ENCODE measurements at regions not wholly inside any gene's neighbourhood (a gene's known extent, or its start where the extent isn't known, plus 50 kb on each side); places are given as distances from the start of the nearest gene placed in this dataset.

DNA sequence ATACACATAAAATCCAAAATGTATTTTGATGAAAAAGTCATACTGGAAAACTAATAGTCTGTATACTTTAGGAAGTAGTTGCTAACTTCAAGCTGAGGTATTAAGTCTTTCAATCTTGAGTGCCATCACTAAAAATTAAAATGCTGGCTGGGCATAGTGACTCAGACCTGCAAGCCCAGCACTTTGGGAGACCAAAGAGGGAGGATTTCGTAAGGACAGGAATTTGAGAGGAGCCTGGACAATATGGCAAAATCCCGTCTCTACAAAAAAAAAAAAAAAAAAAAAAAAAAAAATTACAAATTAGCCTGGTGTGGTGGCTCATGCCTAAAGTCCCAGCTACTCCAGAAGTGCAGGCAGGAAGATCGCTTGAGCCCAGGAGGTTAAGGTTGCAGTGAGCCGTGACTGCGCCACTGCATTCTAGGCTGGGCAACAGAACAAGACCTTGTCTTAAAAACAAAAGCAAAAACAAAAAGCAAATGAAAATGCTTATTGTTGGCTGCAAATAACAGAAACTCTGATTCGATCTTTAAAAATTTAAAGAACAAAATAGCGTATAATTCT lies 1994.2 kb upstream of the PCDH20 start:
- DNase-seq (ENCODE audit: low read depth in 2 of 3, low spot score in 1 of 3), result no peak

DNA sequence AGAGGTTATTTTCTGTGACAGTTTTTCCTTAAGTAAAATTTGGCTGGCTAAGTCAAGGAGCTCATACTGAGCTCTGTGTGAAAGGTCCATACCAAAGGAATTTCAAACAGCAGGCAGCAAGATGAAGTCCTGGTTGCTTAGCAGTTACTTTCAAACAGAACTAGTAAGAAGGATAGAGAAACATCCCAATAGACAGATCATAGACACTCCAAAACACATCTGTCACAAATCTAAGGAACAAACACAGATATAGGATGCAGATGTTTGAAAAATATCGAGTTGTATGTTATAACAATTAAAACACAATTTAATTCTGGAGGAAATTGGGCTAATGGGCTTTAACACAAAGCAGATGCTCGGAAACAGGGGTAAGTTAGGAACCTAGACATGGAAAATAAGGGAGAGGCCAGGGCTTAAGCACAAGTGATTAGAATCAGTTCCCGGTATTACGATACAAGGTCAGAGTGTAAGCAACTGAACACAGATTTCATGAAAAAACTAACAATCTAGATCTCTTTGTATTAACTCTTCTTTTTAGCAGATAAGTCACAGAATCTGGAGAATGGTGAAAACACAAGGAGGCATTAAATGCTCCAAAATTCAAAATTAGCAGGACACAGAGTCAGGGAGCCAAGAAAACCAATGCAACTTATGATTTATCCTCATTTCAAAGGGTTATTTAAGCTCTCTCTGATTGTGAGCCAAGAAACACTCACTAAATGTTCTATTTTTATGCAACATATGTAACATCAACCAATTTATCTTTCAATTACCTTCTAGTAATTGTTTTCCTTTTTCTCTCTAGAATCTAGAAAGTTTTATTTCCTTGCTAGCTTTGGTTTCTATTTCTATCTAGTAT lies 1992.9 kb upstream of the PCDH20 start:
- DNase-seq (ENCODE audit: low read depth in 2 of 3, low spot score in 1 of 3), result no peak

DNA sequence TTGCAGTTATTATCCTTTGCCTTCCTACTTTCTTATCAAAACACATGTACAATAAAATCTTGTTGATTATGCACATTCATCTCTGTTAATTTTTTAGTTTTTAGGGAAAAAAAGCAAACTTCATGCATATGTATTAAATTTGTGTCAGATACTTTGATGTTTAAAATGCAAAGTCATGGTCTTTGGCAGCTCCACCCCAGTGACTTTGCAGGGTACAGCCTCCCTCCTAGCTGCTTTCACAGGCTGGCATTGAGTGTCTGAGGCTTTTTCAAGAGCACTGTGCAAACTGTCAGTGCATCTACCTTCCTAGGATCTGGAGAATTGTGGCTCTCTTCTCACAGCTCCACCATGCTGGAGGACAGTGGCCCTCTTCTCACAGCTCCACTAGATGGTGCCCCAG lies 1988.1 kb upstream of the PCDH20 start:
- DNase-seq (ENCODE audit: low read depth in 2 of 3, low spot score in 1 of 3), result no peak

DNA sequence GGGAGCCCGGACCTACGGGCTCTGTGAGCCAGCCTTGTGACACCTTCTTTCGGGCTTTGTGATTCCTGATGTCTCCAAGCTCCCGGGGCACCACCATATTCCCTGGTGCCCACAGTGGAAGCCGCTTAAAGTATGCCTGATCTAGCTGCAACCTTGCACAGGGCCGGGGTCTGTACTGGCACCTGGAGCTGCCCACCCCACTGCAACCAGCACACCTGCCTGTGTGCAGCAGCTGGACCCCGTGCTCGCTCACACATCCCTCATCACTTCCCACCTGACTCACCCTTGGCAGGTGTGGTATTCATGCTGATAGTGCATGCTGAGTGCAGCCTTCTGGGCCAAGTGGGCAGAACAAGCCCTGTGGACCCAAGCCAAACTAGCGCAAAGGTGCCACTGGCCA lies 1981.1 kb upstream of the PCDH20 start:
- no peak for DNase-seq (ENCODE audit: low read depth in 2 of 3, low spot score in 1 of 3)

DNA sequence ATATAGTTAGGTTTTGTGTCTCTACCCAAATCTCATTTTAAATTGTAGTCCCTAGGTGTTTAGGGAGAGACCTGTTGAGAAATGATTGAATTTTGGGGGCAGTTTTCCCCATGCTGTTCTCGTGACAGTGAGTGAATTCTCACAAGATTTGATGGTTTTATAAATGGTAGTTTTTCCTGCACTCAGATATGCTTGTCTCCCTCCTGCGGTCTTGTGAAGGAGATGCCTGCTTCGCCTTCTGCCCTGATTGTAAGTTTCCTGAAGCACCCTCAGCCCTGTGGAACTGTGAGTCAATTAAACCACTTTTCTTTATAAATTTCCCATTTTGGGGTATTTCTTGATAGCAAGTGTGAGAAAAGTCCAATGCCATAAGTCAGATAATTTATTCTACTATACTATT lies 1977.5 kb upstream of the PCDH20 start:
- DNase-seq (ENCODE audit: low read depth in 2 of 3, low spot score in 1 of 3), result no peak

DNA sequence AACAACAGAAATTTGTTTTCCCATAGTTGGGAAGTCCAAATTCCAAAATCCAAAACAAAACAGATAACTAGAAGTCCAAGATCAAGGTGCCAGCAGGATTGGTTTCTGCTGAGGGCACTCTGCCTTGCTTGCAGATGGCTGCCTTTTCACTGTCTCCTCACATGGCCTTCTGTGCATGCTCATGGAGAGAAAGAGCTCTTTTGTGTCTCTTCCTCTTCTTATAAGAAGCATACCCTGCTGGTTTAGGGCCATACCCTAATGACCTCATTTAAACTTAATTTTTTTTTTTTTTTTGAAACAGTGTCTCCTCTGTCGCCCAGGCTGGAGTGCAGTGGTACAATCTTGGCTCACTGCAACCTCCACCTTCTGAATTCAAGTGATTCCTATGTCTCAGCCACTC lies 1974.1 kb upstream of the PCDH20 start:
- no peak for DNase-seq (ENCODE audit: low read depth in 2 of 3, low spot score in 1 of 3)

DNA sequence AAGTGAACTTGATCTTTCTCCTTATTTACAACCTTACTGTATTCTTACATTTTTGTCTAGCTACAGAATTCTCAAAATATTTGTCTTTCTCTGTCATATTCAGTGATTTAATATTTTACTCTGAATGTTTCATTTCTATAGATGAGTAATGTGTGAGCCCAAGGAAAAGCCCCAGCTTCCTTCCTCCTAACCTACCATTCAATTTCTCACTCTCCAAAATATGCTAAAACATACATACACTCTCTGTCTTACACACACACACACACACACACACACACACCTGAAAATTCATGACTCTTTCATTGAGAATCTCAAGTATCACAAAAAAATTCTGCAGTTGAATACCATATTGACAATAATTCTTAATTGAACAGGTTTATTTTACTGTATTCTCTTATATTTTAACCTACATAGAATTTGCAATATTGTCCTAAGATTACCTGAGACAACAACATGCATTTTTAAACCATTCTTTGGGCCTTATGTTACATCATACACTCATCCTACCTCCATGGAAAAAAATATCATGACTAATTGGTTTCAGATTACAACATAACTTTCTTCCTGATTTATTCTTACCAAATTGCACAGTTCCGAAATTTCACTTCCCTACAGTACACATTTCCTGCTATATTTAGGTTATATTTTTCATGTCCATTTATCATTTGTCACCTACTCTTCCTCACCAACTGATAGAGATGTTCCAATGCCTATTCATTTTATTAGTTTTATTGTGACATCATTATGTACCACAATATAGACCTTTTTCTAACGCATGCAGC lies 1965.6 kb upstream of the PCDH20 start:
- DNase-seq (ENCODE audit: low read depth in 2 of 3, low spot score in 1 of 3), result no peak

DNA sequence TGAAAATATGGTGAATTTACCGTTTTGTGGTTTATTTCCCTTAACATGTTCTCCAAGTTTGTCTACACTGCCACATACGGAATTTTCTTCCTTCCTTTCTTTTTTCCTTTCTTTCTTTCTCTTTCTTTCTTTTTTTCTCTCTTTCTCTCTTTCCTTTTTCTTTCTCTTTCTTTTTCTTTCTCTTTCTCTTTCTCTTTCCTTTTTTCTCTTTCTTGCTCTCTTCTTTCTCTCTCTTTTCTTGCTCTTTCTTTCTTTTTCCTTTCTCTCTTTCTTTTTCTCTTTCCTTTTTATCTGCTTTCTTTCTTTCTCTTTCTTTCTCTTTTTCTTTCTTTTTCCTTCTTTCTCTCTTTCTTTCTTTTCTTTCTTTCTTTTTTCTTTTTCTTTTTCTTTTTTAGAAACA lies 1962.3 kb upstream of the PCDH20 start:
- no peak for DNase-seq (ENCODE audit: low read depth in 2 of 3, low spot score in 1 of 3)

DNA sequence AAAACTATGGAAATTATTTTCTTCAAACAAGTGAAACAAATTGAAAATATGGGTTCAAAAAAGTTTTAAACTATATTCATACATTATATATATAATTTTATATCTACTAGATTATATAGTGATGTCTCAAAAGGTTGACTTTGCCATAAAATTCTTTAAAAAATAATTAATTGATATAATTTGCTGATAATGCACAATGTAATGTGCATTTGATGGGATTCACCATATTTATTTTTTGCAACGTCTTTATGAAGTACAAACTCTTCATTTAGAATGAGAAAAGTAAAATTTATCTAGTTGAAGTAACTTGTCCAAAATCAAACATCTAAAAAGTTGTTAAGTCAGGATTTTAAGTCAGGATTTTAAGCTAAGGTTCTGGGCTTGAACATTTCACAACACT lies 1954.5 kb upstream of the PCDH20 start:
- no peak for DNase-seq (ENCODE audit: low read depth in 2 of 3, low spot score in 1 of 3)

DNA sequence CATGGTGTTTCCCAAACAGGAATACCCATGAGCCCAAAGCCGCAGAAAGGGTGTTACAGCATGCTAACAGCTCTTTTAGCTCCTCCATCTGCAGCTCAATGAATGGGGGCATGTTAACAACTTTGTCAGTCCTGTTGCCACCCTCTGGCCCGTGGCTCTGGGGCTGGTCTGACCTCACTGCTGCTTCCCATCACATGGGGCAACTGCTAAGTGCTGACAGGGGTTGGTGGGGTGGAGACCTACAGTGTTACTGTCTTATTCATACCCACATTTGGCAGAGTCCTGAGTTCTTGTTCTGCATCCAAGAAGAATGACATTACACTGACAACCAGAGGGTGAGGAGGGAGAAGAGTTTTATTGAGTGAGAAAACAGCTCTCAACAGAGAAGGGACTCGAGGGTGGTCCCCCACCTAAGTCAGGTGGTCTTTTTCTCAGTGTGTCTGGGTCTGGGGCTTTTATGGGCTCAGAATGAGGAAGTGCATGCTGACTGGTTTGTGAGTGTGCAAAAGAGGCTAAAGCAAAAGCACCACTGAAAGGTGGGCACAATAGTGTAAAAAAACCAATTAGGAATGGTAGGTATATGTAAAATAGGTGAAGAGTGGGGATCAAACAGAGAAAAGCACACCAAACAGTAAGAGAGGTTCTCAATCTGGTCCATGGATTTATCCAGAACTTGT lies 1952.0 kb upstream of the PCDH20 start:
- no peak for DNase-seq (ENCODE audit: low read depth in 2 of 3, low spot score in 1 of 3)

DNA sequence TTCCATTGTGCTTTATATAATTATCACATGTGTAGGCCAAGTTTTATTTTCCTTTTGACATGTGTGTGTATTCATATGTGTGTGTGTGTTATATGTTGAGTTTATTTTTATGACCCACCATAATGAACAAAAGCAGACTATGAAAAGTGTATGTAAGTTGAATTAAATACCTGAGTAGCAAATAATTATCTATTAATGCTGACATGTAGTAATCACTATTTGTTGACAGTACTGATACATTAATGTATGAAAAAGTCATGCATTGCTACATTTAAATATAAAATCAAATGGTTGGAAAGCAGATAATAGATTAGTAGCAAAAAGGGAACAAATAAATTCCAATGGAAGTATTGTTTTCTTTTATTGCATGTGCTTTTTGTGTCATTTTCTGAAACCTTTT lies 1948.5 kb upstream of the PCDH20 start:
- no peak for DNase-seq (ENCODE audit: low read depth in 2 of 3, low spot score in 1 of 3)

DNA sequence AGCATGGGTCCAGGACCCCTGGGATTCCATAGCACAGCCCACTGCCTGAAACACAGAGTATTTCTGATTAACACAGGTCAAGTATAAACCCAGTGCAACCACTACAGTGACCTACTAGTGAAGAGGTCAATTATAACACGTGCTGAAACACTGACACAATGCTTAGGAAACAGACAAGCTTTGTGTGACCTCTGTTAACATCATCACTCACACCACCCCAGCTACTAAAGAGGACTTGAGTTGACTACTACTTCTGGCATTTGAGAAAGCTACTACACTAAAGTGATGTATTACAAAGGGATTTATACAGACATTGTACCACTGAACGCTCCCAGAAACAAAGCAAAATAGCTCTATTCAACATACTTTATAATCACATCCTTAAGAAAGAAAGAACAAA lies 1935.9 kb upstream of the PCDH20 start:
- no peak for DNase-seq (ENCODE audit: low read depth in 2 of 3, low spot score in 1 of 3)

DNA sequence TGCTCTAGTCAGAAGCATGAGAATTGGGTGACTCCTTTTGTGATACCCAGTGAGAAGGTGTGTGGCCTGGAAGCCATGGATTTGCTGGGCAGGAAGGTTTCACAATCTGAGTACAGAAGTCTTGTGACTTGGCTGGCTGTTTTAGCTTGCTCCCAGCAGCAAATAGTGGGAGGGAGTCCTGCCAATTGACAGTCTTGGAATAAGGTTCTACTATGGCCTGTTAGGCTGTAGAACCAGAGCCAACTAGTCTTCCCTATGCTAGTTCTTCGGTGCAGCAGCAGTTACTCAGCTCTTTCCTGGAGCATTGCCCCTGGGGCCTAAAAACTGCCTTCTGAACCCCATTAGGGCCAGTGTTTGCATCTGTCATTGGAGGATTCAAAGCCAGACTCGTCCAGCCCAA lies 1935.4 kb upstream of the PCDH20 start:
- DNase-seq (ENCODE audit: low read depth in 2 of 3, low spot score in 1 of 3), result no peak

DNA sequence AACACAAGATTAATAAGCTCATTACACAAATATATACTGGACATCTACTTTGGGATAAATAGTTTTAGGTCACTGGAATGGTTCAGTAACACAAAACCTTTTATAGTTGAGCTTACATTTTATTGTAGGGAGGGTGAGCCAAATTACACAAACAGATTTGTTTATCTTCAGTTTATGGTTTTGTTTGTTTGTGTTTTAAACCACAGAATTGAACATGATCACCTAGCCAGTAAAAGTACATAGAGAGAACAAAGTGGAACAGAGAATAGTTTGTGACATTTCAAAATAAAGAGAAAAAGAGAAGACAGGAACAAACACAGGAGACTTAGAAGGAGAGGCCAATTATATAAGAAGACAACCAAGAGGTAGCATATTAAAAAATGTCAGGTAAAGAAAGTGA lies 1930.2 kb upstream of the PCDH20 start:
- no peak for DNase-seq (ENCODE audit: low read depth in 2 of 3, low spot score in 1 of 3)

DNA sequence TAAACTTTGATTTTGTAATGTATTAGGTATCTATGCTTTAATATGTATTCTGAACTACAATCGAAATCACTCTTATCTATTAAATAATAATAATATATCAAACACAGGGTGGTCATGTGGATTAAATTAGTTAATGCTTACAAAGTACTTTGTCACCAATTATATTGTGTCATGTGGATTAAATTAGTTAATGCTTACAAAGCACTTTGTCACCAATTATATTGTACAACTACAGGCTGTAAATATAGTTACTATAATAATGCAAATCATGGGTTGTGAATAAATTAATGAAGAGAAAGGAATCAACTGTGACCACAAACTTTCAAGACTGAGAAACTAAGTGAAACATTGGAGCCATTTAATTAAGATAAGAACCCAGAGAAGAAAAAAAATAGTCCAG lies 1929.1 kb upstream of the PCDH20 start:
- no peak for DNase-seq (ENCODE audit: low read depth in 2 of 3, low spot score in 1 of 3)

DNA sequence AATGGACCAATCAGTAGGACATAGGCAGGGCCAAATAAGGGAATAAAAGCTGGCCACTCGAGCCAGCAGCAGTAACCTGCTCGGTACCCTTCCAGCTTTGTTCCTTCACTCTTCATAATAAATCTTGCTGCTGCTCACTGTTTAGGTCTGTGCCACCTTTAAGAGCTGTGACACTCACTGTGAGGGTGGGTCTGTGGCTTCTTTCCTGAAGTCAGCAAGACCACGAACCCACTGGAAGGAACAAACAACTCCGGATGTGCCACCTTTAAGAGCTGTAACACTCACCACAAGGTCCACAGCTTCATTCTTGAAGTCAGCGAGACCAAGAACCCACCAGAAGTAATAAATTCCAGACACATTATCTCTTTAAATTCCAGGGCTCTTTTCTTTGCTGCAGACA lies 1922.3 kb upstream of the PCDH20 start:
- no peak for DNase-seq (ENCODE audit: low read depth in 2 of 3, low spot score in 1 of 3)

DNA sequence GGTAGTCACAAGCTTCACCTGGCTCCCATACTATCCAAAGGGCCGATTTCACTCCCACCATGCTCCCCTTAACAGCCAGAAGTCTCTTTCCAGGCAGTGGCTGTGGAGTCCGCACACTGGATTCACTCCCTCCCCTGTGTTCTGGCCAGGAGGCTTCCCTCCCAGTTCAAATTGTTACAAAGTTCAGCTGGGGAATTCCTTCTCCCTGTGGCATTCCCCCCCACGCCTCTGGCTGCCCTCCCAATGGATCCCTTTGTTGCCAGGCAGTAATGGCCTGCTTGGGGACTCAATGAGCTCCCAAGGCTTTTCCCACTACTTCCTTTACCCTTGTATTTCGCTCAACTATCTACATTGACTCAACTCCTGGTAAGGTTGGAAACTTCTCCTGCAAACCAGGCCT lies 1921.4 kb upstream of the PCDH20 start:
- DNase-seq (ENCODE audit: low read depth in 2 of 3, low spot score in 1 of 3), result no peak

DNA sequence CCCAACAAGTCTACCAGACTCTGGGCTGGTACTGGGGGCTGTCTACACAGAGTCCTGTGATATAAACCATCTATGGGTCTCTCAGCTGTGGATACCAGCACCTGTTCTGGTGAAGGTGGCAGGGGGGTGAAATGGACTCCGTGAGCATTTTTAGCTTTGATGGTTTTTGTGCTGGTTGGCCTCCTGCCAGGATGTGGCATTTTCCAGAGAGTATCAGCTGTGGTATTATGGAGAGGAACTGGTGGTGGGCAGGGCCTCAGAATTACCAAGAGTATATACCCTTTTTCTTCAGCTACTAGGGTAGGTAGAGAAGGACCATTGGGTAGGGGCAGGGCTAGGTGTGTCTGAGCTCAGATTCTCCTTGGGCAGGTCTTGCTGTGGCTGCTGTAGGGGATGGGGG lies 1920.9 kb upstream of the PCDH20 start:
- DNase-seq (ENCODE audit: low read depth in 2 of 3, low spot score in 1 of 3), result no peak

DNA sequence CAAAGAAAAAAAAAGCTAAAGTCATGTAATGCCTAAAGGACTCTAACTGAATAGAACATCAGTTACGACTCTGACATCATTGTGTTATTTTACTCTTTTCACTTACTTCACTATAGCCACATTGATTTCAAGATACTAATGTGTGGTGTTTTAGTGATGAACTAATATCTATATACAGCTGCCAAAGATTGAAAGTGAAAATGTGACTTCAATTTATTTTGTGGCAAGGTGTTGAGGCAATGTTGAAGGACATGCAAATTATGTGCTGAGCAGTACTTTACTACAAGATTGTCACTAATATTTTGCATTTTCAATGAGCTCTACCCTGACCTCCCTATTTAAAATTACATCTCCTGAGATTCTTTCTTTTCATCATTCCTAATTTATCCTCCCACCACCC lies 1911.9 kb upstream of the PCDH20 start:
- DNase-seq (ENCODE audit: low read depth in 2 of 3, low spot score in 1 of 3), result no peak

DNA sequence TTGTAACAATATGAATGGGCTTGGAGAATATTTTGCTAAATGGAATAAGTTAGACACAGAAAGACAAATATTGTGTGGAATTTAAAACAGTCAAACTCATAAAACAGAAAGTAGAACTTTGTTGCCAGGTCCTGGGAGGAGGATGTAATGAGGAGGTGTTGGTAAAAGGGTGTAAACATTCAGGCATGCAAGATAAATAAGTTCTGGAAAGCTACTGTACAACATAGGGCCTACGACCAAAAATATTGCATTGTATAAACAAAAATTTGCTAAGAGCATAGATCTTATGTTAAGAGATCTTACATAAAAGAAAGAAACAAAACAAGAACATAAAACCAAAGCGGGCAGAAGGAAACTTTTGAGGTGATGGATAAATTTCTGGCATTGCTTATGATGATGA lies 1907.8 kb upstream of the PCDH20 start:
- DNase-seq (ENCODE audit: low read depth in 2 of 3, low spot score in 1 of 3), result no peak

DNA sequence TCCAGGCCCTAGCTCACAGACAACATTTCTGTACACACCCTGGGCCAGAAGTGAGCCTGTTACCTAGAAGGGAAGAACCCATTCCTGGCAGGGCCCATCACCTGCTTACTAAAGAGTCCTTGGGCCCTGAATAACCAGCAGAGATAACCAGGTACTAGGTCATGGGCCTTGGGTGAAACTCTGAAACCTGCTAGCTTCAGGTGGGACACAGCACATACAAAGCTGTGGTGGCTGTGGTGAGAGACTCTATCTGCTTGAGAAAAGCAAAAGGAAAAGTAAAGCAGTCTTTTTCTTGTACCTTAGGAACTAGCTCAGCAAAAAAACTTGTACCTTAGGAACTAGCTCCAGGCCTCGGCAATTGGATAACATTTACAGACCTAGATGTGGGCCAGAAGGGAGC lies 1895.9 kb upstream of the PCDH20 start:
- DNase-seq (ENCODE audit: low read depth in 2 of 3, low spot score in 1 of 3), result no peak
